SK-N-MC (cell line): ENCODE measurements at regions not wholly inside any gene's neighbourhood (a gene's known extent, or its start where the extent isn't known, plus 50 kb on each side); places are given as distances from the start of the nearest gene placed in this dataset.

Source experiments
- EZH2 ChIP-seq: fragments of 200-600 bp; sonication (generic); IDR thresholded peaks from one replicate; pipeline ENCODE4 v1.6.1; 2017; ENCODE audit warnings: antibody characterized with exemption
- FOXP2 ChIP-seq: optimal IDR thresholded peaks from 2 replicates; pipeline ENCODE3; 2011; ENCODE audit warnings: mild to moderate bottlenecking, moderate library complexity; ENCODE audit not compliant: insufficient read depth; ENCODE audit errors: extremely low read length, control extremely low read depth
- POLR2AphosphoS5 ChIP-seq: IDR thresholded peaks from 2 replicates; pipeline ENCODE4 v1.6.1; 2012; ENCODE audit warnings: mild to moderate bottlenecking, low read depth, low read length, borderline replicate concordance

DNA sequence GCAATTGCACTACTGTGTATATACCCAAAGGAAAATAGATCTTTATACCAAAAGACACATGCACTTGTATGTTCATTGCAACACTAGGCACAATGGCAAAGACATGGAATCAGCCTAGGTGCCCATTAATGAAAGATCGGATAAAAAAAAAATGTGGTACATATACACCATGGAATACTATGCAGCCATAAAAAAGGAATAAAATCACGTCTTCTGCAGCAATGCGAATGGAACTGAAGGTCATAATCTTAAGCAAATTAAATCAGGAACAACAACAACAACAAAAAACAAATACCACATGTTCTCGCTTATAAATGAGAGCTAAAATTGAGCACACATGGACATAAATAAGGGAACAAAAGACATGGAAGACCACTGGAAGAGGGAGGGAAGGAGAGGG is 266.7 kb upstream of the CDH18 start:
- TF ChIP-seq POLR2AphosphoS5 (no peak), EZH2 (no peak), FOXP2 (no peak)
